CD4-positive, alpha-beta memory T cell (primary cell): ENCODE measurements at regions not wholly inside any gene's neighbourhood (a gene's known extent, or its start where the extent isn't known, plus 50 kb on each side); places are given as distances from the start of the nearest gene placed in this dataset.

Experiments used
- CTCF ChIA-PET: fragments of 350-600 bp; sonication (Branson Sonifier 250); formaldehyde crosslinking; loops from one replicate; lab custom pipeline; 2021; ENCODE audit warnings: inconsistent platforms; ENCODE audit not compliant: partially characterized antibody; lab: Charles Lee
- POLR2A ChIA-PET: fragments of 350-600 bp; sonication (Branson Sonifier 250); formaldehyde crosslinking; loops from one replicate; lab custom pipeline; 2021; ENCODE audit not compliant: partially characterized antibody; lab: Charles Lee
- DNase-seq, 5 donors: peaks; one replicate each; pipeline versions ENCODE4 v3.0.0 to v3.0.0-alpha.2; 2020 to 2022; ENCODE audit warnings: mixed read lengths in 1 of 5
- H3K27ac ChIP-seq: one replicate; pipeline ENCODE4 v1.7.0; 2013; ENCODE audit warnings: low read depth, low read length
- H3K27me3 ChIP-seq: 2 replicates; pipeline ENCODE4 v1.7.0; 2013; ENCODE audit warnings: mild to moderate bottlenecking, low read length, moderate library complexity; ENCODE audit not compliant: insufficient read depth
- H3K36me3 ChIP-seq: 2 replicates; pipeline ENCODE4 v1.7.0; 2013; ENCODE audit warnings: mild to moderate bottlenecking, low read length, moderate library complexity; ENCODE audit not compliant: insufficient read depth
- H3K4me1 ChIP-seq: 2 replicates; pipeline ENCODE4 v1.7.0; 2013; ENCODE audit warnings: mild to moderate bottlenecking, low read length, moderate library complexity; ENCODE audit not compliant: insufficient read depth
- H3K4me3 ChIP-seq, 2 donors: one replicate each; pipeline ENCODE4 v1.7.0; 2013; ENCODE audit warnings: low read length in 2 of 2, mild to moderate bottlenecking in 1 of 2
- H3K9me3 ChIP-seq, 2 donors: one replicate each; pipeline ENCODE4 v1.7.0; 2013; ENCODE audit warnings: low read length in 2 of 2, control low read depth in 1 of 2; ENCODE audit not compliant: control insufficient read depth in 1 of 2
- H3K27ac Mint-ChIP-seq, 7 donors: one replicate each; pipeline ENCODE4 v1.8.0; 2020 to 2021; ENCODE audit warnings: mixed read lengths in 7 of 7, mild to moderate bottlenecking in 6 of 7, inconsistent platforms in 3 of 7, moderate library complexity in 3 of 7
- H3K27me3 Mint-ChIP-seq, 2 donors: one replicate each; pipeline ENCODE4 v1.8.0; 2020 to 2021; ENCODE audit warnings: mixed read lengths in 2 of 2
- H3K36me3 Mint-ChIP-seq, 2 donors: one replicate each; pipeline ENCODE4 v1.8.0; 2020 to 2021; ENCODE audit warnings: mixed read lengths in 2 of 2, inconsistent platforms in 1 of 2, mild to moderate bottlenecking in 1 of 2
- H3K4me1 Mint-ChIP-seq, 4 donors: one replicate each; pipeline ENCODE4 v1.8.0; 2020 to 2021; ENCODE audit warnings: mixed read lengths in 4 of 4, mild to moderate bottlenecking in 1 of 4
- H3K4me3 Mint-ChIP-seq, 8 donors: one replicate each; pipeline ENCODE4 v1.8.0; 2020 to 2021; ENCODE audit warnings: mixed read lengths in 8 of 8, mild to moderate bottlenecking in 7 of 8, moderate library complexity in 6 of 8, inconsistent platforms in 3 of 8
- H3K9me3 Mint-ChIP-seq, 8 donors: one replicate each; pipeline ENCODE4 v1.8.0; 2020 to 2021; ENCODE audit warnings: mixed read lengths in 8 of 8, mild to moderate bottlenecking in 5 of 8, inconsistent platforms in 3 of 8, moderate library complexity in 1 of 8
- intact Hi-C: fragments of 100-400 bp; cut with micrococcal nuclease; formaldehyde crosslinking; loops from one replicate; pipeline ENCODE4 v1.15.1; 2023

GRCh38 chr6:12459945-12460661 lies 169.9 kb downstream of the EDN1 start:
- H3K27ac Mint-ChIP-seq: no peak overlapping the region
- no peaks in the 10 kb centered on the region for H3K4me1 Mint-ChIP-seq
- Histone ChIP-seq H3K4me3 (no peak overlapping the region), H3K27ac (no peak overlapping the region), H3K36me3 (no peaks in the 10 kb centered on the region), H3K9me3 (no peaks in the 10 kb centered on the region), H3K27me3 (no peaks in the 10 kb centered on the region), H3K4me1 (no peaks in the 10 kb centered on the region)
- peaks cover 0 to 4% (median under 1%) of the 10 kb centered on the region in 8 donors for H3K9me3 Mint-ChIP-seq
- ChIA-PET CTCF (no interaction called here), POLR2A (no interaction called here)
- intact Hi-C loops: no loop called here
- H3K36me3 Mint-ChIP-seq: no peaks in the 10 kb centered on the region
- H3K4me3 Mint-ChIP-seq: no peak overlapping the region
- peaks cover 0 to 2% of the 10 kb centered on the region in 2 donors for H3K27me3 Mint-ChIP-seq
- DNase-seq: no peak

- DNase-seq: no peak
- Mint-ChIP-seq H3K27me3 (peaks cover 7 to 9% of the 10 kb centered on the region in 2 donors), H3K27ac (no peak overlapping the region), H3K36me3 (no peaks in the 10 kb centered on the region), H3K9me3 (peaks cover 0 to 8% (median 0%) of the 10 kb centered on the region in 8 donors), H3K4me1 (no peaks in the 10 kb centered on the region), H3K4me3 (no peak overlapping the region)
- CTCF ChIA-PET: no interaction called here
- Histone ChIP-seq H3K4me3 (no peak overlapping the region), H3K27me3 (no peaks in the 10 kb centered on the region), H3K9me3 (no peaks in the 10 kb centered on the region), H3K36me3 (no peaks in the 10 kb centered on the region), H3K4me1 (no peaks in the 10 kb centered on the region), H3K27ac (no peak overlapping the region)
- POLR2A ChIA-PET: no interaction called here
- intact Hi-C loops: no loop called here
Measured at GRCh38 chr6:12467706-12468670, 177.8 kb downstream of the EDN1 start.

GRCh38 chr6:12472601-12473038 lies 182.5 kb downstream of the EDN1 start:
- CTCF ChIA-PET: no interaction called here
- H3K9me3 Mint-ChIP-seq: peaks cover 0 to 3% (median 0%) of the 10 kb centered on the region in 8 donors

GRCh38 chr6:12473494-12473893 lies 183.3 kb downstream of the EDN1 start:
- no peak overlapping the region for H3K27ac ChIP-seq
- H3K36me3 ChIP-seq: no peaks in the 10 kb centered on the region
- no peak for DNase-seq
- H3K27me3 ChIP-seq: no peaks in the 10 kb centered on the region
- no peak overlapping the region for H3K4me3 ChIP-seq
- no peaks in the 10 kb centered on the region for H3K4me1 Mint-ChIP-seq
- CTCF ChIA-PET: no interaction called here
- intact Hi-C loops: no loop called here
- POLR2A ChIA-PET: no interaction called here
- H3K27ac Mint-ChIP-seq: no peak overlapping the region
- peaks cover 5 to 8% of the 10 kb centered on the region in 2 donors for H3K27me3 Mint-ChIP-seq
- H3K4me1 ChIP-seq: no peaks in the 10 kb centered on the region
- H3K9me3 Mint-ChIP-seq: peaks cover 0 to 3% (median 0%) of the 10 kb centered on the region in 8 donors
- H3K4me3 Mint-ChIP-seq: no peak overlapping the region
- no peaks in the 10 kb centered on the region for H3K9me3 ChIP-seq
- H3K36me3 Mint-ChIP-seq: no peaks in the 10 kb centered on the region

More at GRCh38 chr6:12472601-12473038, 182.5 kb downstream of the EDN1 start:
- no peaks in the 10 kb centered on the region for H3K4me1 ChIP-seq
- no peak overlapping the region for H3K4me3 ChIP-seq
- Mint-ChIP-seq H3K36me3 (no peaks in the 10 kb centered on the region), H3K27me3 (peaks cover 7 to 8% of the 10 kb centered on the region in 2 donors), H3K4me3 (no peak overlapping the region), H3K4me1 (no peaks in the 10 kb centered on the region), H3K27ac (no peak overlapping the region)
- intact Hi-C loops: no loop called here
- no peaks in the 10 kb centered on the region for H3K9me3 ChIP-seq
- no peaks in the 10 kb centered on the region for H3K27me3 ChIP-seq
- H3K27ac ChIP-seq: no peak overlapping the region
- POLR2A ChIA-PET: no interaction called here
- no peak for DNase-seq
- no peaks in the 10 kb centered on the region for H3K36me3 ChIP-seq

GRCh38 chr6:12474167-12475140 lies 184.3 kb downstream of the EDN1 start:
- no peaks in the 10 kb centered on the region for H3K9me3 ChIP-seq

GRCh38 chr6:12476484-12476883 lies 186.3 kb downstream of the EDN1 start:
- no peaks in the 10 kb centered on the region for H3K36me3 Mint-ChIP-seq
- no peaks in the 10 kb centered on the region for H3K27me3 ChIP-seq

More at GRCh38 chr6:12474167-12475140, 184.3 kb downstream of the EDN1 start:
- Mint-ChIP-seq H3K27me3 (peaks cover 5 to 8% of the 10 kb centered on the region in 2 donors), H3K4me1 (no peaks in the 10 kb centered on the region), H3K36me3 (no peaks in the 10 kb centered on the region), H3K4me3 (no peak overlapping the region), H3K27ac (no peak overlapping the region), H3K9me3 (peaks cover 0 to 3% (median 0%) of the 10 kb centered on the region in 8 donors)
- ChIA-PET POLR2A (no interaction called here), CTCF (no interaction called here)
- Histone ChIP-seq H3K4me1 (no peaks in the 10 kb centered on the region), H3K27ac (no peak overlapping the region), H3K36me3 (no peaks in the 10 kb centered on the region), H3K4me3 (no peak overlapping the region), H3K27me3 (no peaks in the 10 kb centered on the region)
- intact Hi-C loops: no loop called here
- no peak for DNase-seq

More at GRCh38 chr6:12476484-12476883, 186.3 kb downstream of the EDN1 start:
- ChIA-PET POLR2A (no interaction called here), CTCF (no interaction called here)
- H3K4me3 Mint-ChIP-seq: no peak overlapping the region
- no peaks in the 10 kb centered on the region for H3K4me1 ChIP-seq
- peaks cover 3 to 4% of the 10 kb centered on the region in 2 donors for H3K27me3 Mint-ChIP-seq
- no peaks in the 10 kb centered on the region for H3K36me3 ChIP-seq
- H3K9me3 ChIP-seq: no peaks in the 10 kb centered on the region
- H3K4me1 Mint-ChIP-seq: no peaks in the 10 kb centered on the region
- DNase-seq: no peak
- H3K4me3 ChIP-seq: no peak overlapping the region
- intact Hi-C loops: no loop called here
- H3K27ac Mint-ChIP-seq: no peak overlapping the region
- peaks cover 0 to 3% (median 0%) of the 10 kb centered on the region in 8 donors for H3K9me3 Mint-ChIP-seq
- H3K27ac ChIP-seq: no peak overlapping the region
